HG02588 (cell line): ENCODE measurements at regions not wholly inside any gene's neighbourhood (a gene's known extent, or its start where the extent isn't known, plus 50 kb on each side); places are given as distances from the start of the nearest gene placed in this dataset.
"Not testable (repeated sequence)": the region's sequence is repeated elsewhere in the genome, so short reads cannot be mapped to it uniquely, and the experiment has no call there.

ENCODE experiments used
- ATAC-seq: cut with Tn5 transposase; IDR thresholded peaks from one replicate; pipeline ENCODE4 v1.9.1; 2021; ENCODE audit warnings: mild to moderate bottlenecking, moderate library complexity; ENCODE audit not compliant: unreplicated experiment

GRCh38 chr4:122100508-122100907 lies 51.6 kb upstream of the BLTP1 start:
- no peak for ATAC-seq

GRCh38 chr4:122099896-122100295 lies 52.2 kb upstream of the BLTP1 start:
- no peak for ATAC-seq

- no peak for ATAC-seq
These were observed 60.2 kb upstream of the BLTP1 start for GRCh38 chr4:122091836-122092405.

GRCh38 chr4:122091397-122091796 lies 60.7 kb upstream of the BLTP1 start:
- no peak for ATAC-seq

GRCh38 chr4:122090989-122091388 lies 61.1 kb upstream of the BLTP1 start:
- ATAC-seq: no peak

GRCh38 chr4:122086338-122087065 lies 65.6 kb upstream of the BLTP1 start:
- ATAC-seq: no peak

GRCh38 chr4:122083989-122084388 lies 68.1 kb upstream of the BLTP1 start:
- ATAC-seq: no peak

- no peak for ATAC-seq
These were observed 68.8 kb upstream of the BLTP1 start for GRCh38 chr4:122083351-122083750.

- ATAC-seq: no peak
These were observed 69.5 kb upstream of the BLTP1 start for GRCh38 chr4:122082661-122083060.

- not testable (repeated sequence) for ATAC-seq
These were observed 74.5 kb upstream of the BLTP1 start for GRCh38 chr4:122077653-122078052.

GRCh38 chr4:122076835-122077234 lies 75.3 kb upstream of the BLTP1 start:
- ATAC-seq: not testable (repeated sequence)

- no peak for ATAC-seq
These were observed 78.5 kb upstream of the BLTP1 start for GRCh38 chr4:122073615-122074014.

- ATAC-seq: no peak
These were observed 86.2 kb upstream of the BLTP1 start for GRCh38 chr4:122065915-122066314.

GRCh38 chr4:122065149-122065548 lies 87.0 kb upstream of the BLTP1 start:
- no peak for ATAC-seq

- ATAC-seq: no peak
These were observed 98.9 kb upstream of the BLTP1 start for GRCh38 chr4:122053186-122053585.

GRCh38 chr4:122052677-122053076 lies 99.5 kb upstream of the BLTP1 start:
- no peak for ATAC-seq

- no peak for ATAC-seq
These were observed 99.0 kb upstream of the TRPC3 start for GRCh38 chr4:122050841-122051240.

GRCh38 chr4:122047456-122048425 lies 95.9 kb upstream of the TRPC3 start:
- ATAC-seq: no peak

GRCh38 chr4:122046255-122046654 lies 94.4 kb upstream of the TRPC3 start:
- ATAC-seq: no peak

- ATAC-seq: no peak
These were observed 93.7 kb upstream of the TRPC3 start for GRCh38 chr4:122045533-122045932.

- ATAC-seq: no peak
These were observed 92.6 kb upstream of the TRPC3 start for GRCh38 chr4:122044501-122044900.

- ATAC-seq: no peak
These were observed 89.5 kb upstream of the TRPC3 start for GRCh38 chr4:122041312-122041711.
